ENCODE measurements at regions not wholly inside any gene's neighbourhood (a gene's known extent, or its start where the extent isn't known, plus 50 kb on each side); places are given as distances from the start of the nearest gene placed in this dataset.

DNA sequence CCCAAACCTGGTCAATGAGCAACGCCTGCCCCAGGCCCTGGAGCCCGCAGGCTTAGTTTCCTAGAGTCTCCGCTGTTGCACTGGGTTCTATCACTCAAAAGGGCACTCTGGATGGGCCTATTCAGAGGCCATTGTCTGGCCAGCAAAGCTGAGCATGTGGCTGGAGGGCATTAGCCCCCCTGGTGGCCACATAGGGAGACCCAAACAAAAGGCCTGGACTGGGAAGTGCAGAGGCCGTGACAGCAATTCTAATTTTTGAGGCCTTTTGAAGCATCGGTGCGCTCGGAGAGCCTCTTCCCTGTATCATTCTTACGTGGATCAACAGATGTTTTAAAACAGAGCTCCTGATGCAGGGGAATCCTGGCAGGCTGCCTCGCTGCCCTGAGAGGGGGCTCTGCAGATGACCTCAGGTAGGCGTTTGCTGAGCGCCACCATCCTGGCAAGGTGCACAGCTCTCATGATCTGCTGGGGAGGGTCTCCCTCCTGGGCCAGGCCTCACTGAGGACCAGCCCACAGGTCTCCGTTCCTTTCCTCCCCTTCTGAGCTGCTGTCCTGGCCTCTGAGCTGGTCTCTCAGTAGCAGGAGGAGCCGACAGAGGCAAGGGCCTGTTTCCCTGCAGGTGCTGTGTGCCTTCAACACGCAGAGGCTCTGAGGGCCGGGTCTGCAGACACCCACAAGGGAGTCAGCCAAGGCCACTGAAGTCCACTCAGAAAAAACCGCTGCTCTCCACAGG is 190.5 kb downstream of the URI1 start:
- TF ChIP-seq, protein P1, sequence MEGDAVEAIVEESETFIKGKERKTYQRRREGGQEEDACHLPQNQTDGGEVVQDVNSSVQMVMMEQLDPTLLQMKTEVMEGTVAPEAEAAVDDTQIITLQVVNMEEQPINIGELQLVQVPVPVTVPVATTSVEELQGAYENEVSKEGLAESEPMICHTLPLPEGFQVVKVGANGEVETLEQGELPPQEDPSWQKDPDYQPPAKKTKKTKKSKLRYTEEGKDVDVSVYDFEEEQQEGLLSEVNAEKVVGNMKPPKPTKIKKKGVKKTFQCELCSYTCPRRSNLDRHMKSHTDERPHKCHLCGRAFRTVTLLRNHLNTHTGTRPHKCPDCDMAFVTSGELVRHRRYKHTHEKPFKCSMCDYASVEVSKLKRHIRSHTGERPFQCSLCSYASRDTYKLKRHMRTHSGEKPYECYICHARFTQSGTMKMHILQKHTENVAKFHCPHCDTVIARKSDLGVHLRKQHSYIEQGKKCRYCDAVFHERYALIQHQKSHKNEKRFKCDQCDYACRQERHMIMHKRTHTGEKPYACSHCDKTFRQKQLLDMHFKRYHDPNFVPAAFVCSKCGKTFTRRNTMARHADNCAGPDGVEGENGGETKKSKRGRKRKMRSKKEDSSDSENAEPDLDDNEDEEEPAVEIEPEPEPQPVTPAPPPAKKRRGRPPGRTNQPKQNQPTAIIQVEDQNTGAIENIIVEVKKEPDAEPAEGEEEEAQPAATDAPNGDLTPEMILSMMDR (IDR thresholded peaks at IDR 0.05) = no peak

DNA sequence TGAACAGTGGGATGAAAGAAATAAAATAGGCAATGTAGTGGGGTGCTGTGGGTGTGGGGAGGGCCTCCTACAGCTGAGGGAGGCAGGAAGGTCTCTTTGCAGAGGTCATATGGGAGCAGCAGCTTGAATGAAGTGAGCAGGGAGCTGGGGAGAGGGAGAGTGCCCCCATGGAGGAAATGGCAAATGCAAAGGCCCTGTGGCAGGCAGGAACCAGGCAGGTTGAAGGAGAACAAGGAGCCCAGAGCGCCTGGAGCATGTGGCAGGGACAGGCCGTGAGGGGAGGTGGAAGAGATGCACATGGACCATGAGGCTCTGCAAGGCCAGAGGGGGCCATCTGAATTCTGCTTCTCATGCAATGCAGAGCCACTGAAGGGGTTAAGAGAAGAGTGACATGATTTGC is 191.8 kb downstream of the URI1 start:
- TF ChIP-seq, protein P1 (IDR thresholded peaks at IDR 0.05) = no peak

DNA sequence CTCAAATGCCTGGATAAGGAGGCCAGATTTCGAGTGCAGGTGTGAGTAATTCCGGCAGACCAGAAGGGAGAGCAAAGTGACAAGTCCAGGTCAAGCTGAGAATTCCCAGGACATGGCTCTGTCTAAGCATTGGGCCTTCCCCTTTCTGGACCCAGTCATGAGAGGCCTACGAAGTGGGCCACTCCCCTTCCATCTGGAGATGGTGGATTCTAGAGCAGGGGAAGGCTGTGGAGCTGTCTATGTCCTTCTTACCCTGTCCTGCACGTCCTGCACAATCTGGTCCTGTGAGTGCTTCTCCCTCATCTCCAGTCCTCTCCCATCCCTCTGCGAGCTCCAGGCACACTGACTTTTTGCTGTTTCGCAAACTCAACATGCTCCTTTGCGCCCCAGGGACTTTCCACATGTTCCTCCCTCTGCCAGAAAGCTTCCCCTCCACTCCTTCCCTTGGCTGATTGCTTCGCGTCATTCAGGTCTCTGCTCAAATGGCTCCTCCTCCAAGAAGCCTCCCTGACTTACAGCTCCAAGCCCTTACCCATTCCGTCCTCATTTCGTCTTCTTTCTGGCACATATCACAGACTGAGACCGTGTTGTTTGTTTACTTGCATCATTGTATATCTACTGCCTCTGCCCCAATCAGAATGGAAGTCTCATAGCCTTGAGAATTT is 193.2 kb downstream of the URI1 start:
- TF ChIP-seq, protein P1 (IDR thresholded peaks at IDR 0.05) = no peak

DNA sequence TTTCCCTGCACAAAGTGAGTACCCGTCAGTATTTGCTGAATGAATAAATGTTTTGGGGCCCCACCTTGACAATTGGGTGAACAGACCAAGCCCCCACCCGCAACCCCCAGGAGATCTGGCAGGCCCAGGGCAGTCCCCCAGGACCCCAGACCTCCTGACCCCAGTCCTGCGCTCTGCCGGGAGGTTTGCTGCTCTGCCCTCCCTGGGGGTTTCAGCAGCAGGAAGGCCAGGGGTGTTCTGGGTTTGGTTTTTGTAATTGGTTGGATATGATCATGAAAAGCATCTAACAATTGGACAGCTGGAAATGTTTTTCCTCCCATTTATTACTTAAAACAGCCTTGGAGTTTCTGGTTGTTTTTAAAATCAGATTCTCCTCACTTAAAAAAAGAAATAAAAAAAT is 193.8 kb downstream of the URI1 start:
- TF ChIP-seq, protein P1 (IDR thresholded peaks at IDR 0.05) = no peak

DNA sequence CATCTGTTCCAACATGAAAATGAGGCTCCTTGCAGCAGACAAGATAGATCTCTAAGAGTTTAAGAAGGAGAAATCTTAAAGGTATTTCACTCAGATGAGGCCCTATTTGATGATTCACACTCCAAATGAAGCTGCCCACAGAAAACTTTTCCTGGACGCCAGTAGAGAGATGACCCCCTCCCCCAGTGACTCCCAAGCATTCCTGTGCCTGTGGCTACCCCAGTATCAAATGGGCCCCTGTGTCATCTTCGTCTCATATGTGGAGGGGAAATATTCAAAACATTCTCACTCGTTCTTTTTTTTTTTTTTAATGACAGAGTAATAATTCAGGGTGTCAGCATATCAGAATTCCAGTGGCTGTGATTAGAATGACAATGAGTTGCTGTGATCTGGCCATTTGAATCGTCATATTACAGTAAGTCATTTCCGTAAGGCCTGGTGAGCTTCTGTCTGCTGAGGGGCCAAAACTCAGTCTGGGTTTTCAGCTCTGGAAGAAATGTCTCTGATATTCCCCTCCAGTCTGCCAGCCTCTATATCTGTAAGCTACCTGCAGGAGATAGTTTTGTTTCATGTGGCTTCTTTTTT is 194.7 kb downstream of the URI1 start:
- TF ChIP-seq, protein P1 (IDR thresholded peaks at IDR 0.05) = no peak

DNA sequence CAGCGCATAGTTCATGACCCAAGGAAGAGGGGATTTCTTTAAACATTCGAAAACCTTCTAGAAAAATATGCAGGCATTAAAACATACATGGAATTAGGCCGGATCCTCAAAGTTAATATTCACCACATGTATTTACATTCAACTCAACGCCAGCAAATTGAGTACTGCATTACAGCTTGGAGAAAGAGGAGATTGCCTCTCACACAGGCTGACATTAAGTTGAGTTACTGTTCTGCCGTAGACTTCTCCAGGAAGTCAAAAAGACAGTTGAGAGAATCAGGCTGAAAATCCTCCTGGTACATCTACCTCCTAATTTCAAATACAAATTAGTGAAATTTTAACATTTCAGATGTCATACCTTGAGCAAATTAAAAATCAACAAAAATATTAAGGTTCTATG is 195.7 kb downstream of the URI1 start:
- TF ChIP-seq, protein P1 (IDR thresholded peaks at IDR 0.05) = no peak

DNA sequence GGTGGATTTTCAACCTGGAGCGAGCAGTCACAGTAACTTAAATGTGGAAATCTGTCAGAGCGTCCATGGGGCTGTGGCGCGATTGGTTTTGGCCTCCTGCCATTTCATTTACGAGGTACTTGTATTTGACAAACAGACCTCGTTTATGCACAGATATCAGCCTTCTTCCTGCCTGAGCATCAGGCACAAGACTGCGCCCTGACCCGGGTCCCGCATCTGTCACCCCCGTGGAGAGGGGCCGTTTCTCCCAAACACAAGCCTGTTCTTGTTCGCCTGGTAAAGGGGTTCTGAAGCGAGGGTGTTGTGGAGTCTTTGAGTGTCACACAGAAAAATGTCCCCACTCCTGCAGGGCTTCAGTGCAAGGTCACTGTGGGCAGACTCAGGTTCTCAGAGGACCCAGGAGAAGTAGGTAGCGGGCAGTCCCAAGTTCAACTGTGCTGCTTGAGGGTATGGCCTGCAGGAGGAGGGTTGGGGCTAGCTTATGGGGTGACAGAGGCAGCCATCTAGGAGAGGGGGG is 202.3 kb downstream of the URI1 start:
- TF ChIP-seq, protein P1 (IDR thresholded peaks at IDR 0.05) = no peak
